A673 (cell line): ENCODE measurements at regions not wholly inside any gene's neighbourhood (a gene's known extent, or its start where the extent isn't known, plus 50 kb on each side); places are given as distances from the start of the nearest gene placed in this dataset.

Experiments
- CTCF ChIP-seq: fragments of 300-800, 200-600 bp; sonication (generic); conservative IDR thresholded peaks from 2 replicates; pipeline ENCODE4 v1.5.1; 2017; ENCODE audit warnings: low read depth, mild to moderate bottlenecking, antibody characterized with exemption, low read length, moderate library complexity, mixed read lengths
- EZH2 ChIP-seq: fragments of 200-600 bp; sonication (generic); IDR thresholded peaks from 2 replicates; pipeline ENCODE4 v1.6.1; 2017; ENCODE audit warnings: borderline replicate concordance, low read depth, mild to moderate bottlenecking, mixed read lengths, antibody characterized with exemption, low read length; ENCODE audit not compliant: poor library complexity, severe bottlenecking

GRCh38 chr4:23023666-23024065 lies 330.9 kb downstream of the GBA3 start:
- TF ChIP-seq EZH2 (no peak), CTCF (no peak)
